A673 (cell line): ENCODE measurements at regions not wholly inside any gene's neighbourhood (a gene's known extent, or its start where the extent isn't known, plus 50 kb on each side); places are given as distances from the start of the nearest gene placed in this dataset.

Experiments
- CTCF ChIP-seq: fragments of 300-800, 200-600 bp; sonication (generic); conservative IDR thresholded peaks from 2 replicates; pipeline ENCODE4 v1.5.1; 2017; ENCODE audit warnings: low read depth, mild to moderate bottlenecking, antibody characterized with exemption, low read length, moderate library complexity, mixed read lengths
- EZH2 ChIP-seq: fragments of 200-600 bp; sonication (generic); IDR thresholded peaks from 2 replicates; pipeline ENCODE4 v1.6.1; 2017; ENCODE audit warnings: borderline replicate concordance, low read depth, mild to moderate bottlenecking, mixed read lengths, antibody characterized with exemption, low read length; ENCODE audit not compliant: poor library complexity, severe bottlenecking

GRCh38 chr5:116938488-116938887 is 363.9 kb upstream of the SEMA6A start:
- TF ChIP-seq CTCF (no peak), EZH2 (no peak)
